PC-9 (cell line): ENCODE measurements at regions not wholly inside any gene's neighbourhood (a gene's known extent, or its start where the extent isn't known, plus 50 kb on each side); places are given as distances from the start of the nearest gene placed in this dataset.

Experiments
- EZH2 ChIP-seq: fragments of 200-600 bp; sonication (generic); IDR thresholded peaks from 2 replicates; pipeline ENCODE4 v1.8.0; 2017; ENCODE audit warnings: antibody characterized with exemption, low read depth
- TF ChIP-seq, protein P1 (sequence below): fragments of 200-600 bp; sonication (generic); conservative IDR thresholded peaks from 2 replicates; pipeline ENCODE4 v1.6.1; 2017; ENCODE audit warnings: mixed run types, antibody characterized with exemption, mild to moderate bottlenecking, moderate library complexity

DNA sequence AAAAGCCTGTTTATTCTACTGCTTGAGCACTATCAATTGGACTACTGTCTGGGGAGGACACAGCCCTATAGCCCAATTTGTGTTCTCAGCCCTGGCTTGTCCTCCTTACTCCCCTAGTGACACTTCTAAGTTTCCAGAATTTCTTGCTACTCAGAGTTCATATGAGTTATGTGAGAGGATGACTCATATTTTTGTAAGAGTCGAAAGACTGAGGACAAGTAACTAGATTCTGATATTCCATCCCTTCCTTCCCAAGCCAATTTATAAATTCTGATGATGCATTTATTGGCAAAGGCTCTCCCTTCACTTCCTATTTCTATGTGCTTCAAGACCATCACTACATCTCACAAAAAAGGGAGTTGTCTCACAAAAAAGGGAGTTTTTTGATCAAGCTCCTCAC, 422.2 kb upstream of the DEPDC1 start:
- TF ChIP-seq, protein P1, sequence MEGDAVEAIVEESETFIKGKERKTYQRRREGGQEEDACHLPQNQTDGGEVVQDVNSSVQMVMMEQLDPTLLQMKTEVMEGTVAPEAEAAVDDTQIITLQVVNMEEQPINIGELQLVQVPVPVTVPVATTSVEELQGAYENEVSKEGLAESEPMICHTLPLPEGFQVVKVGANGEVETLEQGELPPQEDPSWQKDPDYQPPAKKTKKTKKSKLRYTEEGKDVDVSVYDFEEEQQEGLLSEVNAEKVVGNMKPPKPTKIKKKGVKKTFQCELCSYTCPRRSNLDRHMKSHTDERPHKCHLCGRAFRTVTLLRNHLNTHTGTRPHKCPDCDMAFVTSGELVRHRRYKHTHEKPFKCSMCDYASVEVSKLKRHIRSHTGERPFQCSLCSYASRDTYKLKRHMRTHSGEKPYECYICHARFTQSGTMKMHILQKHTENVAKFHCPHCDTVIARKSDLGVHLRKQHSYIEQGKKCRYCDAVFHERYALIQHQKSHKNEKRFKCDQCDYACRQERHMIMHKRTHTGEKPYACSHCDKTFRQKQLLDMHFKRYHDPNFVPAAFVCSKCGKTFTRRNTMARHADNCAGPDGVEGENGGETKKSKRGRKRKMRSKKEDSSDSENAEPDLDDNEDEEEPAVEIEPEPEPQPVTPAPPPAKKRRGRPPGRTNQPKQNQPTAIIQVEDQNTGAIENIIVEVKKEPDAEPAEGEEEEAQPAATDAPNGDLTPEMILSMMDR = no peak
- no peak for TF ChIP-seq EZH2
